IPS DF 6.9 (cell line): ENCODE measurements at regions not wholly inside any gene's neighbourhood (a gene's known extent, or its start where the extent isn't known, plus 50 kb on each side); places are given as distances from the start of the nearest gene placed in this dataset.
A peak's percentile ranks its signal among the peaks of the same experiment; 100 is the strongest.

Source experiments
- DNase-seq: peaks from one replicate; pipeline ENCODE4 v3.0.0-alpha.2; 2013; ENCODE audit warnings: low read depth, low spot score
- H3K27ac ChIP-seq: one replicate; pipeline ENCODE4 v1.5.1; 2013; ENCODE audit warnings: low read length, control low read depth
- H3K27me3 ChIP-seq: 2 replicates; pipeline ENCODE4 v1.6.1; 2013; ENCODE audit warnings: mild to moderate bottlenecking, low read length; ENCODE audit not compliant: control insufficient read depth, insufficient read depth
- H3K36me3 ChIP-seq: 2 replicates; pipeline ENCODE4 v1.6.1; 2013; ENCODE audit warnings: low read length; ENCODE audit not compliant: control insufficient read depth, insufficient read depth
- H3K4me1 ChIP-seq: 2 replicates; pipeline ENCODE4 v1.6.1; 2013; ENCODE audit warnings: low read length; ENCODE audit not compliant: control insufficient read depth, insufficient read depth
- H3K4me3 ChIP-seq: 2 replicates; pipeline ENCODE4 v1.5.1; 2013; ENCODE audit warnings: mild to moderate bottlenecking, low read length
- H3K9me3 ChIP-seq: 2 replicates; pipeline ENCODE4 v1.6.1; 2013; ENCODE audit warnings: low read length, inconsistent platforms; ENCODE audit not compliant: control insufficient read depth, insufficient read depth
- WGBS: extraction: QIAGEN DNeasy Blood & Tissue Kit; methylation state at CpG from one replicate; pipeline ENCODE4 v1.1.7; 2013; ENCODE audit warnings: mixed read lengths, missing lambda C conversion rate; ENCODE audit not compliant: insufficient read length, insufficient coverage; 5-methylcytosine and 5-hydroxymethylcytosine counted together

DNA sequence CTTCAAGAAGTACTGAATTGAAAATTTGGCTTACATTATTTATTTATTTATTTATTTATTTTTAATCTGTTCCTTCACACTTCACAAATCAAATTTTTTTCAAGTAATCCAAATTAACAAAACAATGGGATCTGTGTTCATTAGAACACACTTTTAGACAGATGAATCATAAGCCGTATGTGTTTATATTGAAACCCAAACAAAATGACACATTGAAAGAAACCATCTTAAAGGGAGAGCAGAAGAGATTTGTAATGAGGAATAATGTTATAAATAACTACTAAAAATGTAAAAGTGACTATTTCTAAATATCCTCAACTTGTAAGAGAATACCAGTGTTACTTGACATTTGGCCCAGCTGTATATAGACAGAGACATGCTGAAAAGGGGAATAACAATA lies 991.0 kb upstream of the CHAC2 start:
- no CpG with 5 or more reads among the region's 1 CpG for WGBS
- no peaks in the 10 kb centered on the region for H3K9me3 ChIP-seq
- DNase-seq = no peak

DNA sequence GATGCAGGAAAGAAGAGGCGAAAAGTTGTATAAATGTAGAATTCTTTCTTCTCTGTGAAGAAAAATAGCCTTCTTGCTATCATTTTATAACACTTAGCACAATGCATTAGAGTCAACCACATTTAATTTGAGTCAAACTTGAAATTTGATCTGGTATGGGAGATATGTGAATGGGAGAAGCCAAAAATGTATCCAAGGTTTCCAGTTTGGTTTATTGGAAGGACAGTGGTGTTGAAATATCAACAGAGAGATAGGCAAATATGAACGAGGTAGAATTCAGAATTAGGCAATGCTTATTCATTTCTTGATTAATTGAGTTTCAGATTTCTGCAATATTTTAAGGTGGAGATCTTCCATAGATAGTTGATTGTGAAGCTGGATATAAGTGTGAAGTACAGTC lies 991.9 kb upstream of the CHAC2 start:
- no peaks in the 10 kb centered on the region for H3K27me3 ChIP-seq
- H3K4me3 ChIP-seq = no peak overlapping the region
- WGBS = no CpG with 5 or more reads among the region's 2 CpGs
- H3K27ac ChIP-seq = no peak overlapping the region
- no peaks in the 10 kb centered on the region for H3K9me3 ChIP-seq
- no peaks in the 10 kb centered on the region for H3K36me3 ChIP-seq
- DNase-seq = no peak
- H3K4me1 ChIP-seq = no peaks in the 10 kb centered on the region

More for the DNA sequence above, 991.0 kb upstream of the CHAC2 start:
- Histone ChIP-seq H3K27ac (no peak overlapping the region), H3K36me3 (no peaks in the 10 kb centered on the region), H3K4me1 (no peaks in the 10 kb centered on the region), H3K4me3 (no peak overlapping the region), H3K27me3 (no peaks in the 10 kb centered on the region)

DNA sequence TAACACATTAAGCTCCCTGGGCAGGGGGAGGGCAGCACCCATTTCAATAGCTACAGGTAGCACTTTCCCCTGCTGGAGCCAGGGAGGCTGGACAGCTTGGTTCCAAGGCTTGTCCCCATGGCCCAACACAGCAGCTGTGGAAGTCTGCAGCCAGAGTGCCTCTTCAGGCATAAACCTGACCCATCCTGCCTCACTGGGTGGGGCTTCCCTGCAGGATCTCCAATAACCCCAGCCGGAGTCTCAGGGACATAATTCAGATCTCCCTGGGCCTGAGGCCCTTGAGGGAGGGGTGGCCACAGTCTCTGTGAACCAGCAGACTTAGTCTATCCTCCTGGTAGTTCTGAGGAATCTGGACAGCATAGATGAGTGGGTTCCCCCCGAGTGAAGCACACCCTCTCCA lies 1001.9 kb upstream of the CHAC2 start:
- H3K36me3 ChIP-seq = no peaks in the 10 kb centered on the region
- no peaks in the 10 kb centered on the region; the same call in 1 of the 2 replicates for H3K9me3 ChIP-seq

DNA sequence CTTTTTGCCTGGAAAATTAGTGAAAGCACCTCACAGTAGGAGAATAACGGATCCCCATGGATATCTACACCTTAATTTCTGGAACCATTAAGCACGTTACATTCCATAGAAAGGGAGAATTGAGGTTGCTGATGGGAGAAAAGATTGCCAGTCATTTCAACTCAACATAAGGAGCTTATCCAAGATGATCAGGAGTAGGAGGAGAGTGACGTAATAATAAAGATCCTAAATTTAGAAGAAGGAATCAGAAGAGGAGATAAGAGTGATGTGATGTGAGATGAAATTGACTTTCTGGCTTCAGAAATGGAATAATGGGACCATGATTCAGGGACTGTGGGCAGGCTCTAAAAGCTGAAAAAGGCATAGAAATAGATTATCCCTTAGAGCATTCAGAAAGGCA lies 1017.8 kb upstream of the CHAC2 start:
- Histone ChIP-seq H3K4me3 (no peak overlapping the region), H3K27ac (no peak overlapping the region), H3K36me3 (no peaks in the 10 kb centered on the region), H3K27me3 (no peaks in the 10 kb centered on the region), H3K4me1 (no peaks in the 10 kb centered on the region), H3K9me3 (no peaks in the 10 kb centered on the region; the same call in 1 of the 2 replicates)
- 100% methylated on average over 1 of the region's 3 CpGs for WGBS
- no peak for DNase-seq

More for the DNA sequence above, 1001.9 kb upstream of the CHAC2 start:
- Histone ChIP-seq H3K4me3 (no peak overlapping the region), H3K27me3 (no peaks in the 10 kb centered on the region), H3K4me1 (no peaks in the 10 kb centered on the region; the same call in 1 of the 2 replicates), H3K27ac (no peak overlapping the region)
- no CpG with 5 or more reads among the region's 2 CpGs for WGBS
- no peak for DNase-seq

DNA sequence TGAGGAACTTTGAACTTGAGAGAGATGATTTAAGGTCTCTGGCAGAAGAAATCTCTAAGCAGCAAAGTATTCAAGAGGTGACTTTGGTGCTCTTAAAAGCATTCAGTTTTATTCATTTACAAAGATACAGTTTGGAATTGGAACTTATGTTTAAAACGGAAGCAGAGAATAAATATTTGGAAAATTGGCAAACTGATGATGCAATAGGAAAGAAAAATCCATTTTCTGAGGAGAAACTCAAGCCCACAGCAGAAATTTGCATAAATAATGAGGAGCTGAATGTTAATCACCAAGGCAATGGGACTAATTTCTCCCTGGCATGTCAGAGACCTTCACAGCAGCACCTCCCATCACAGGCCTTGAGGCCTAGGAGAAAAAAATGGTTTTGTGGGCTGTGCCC lies 1022.5 kb upstream of the CHAC2 start:
- no peaks in the 10 kb centered on the region for H3K36me3 ChIP-seq
- no peaks in the 10 kb centered on the region for H3K4me1 ChIP-seq
- H3K4me3 ChIP-seq = 0 out of 2 replicates have a peak overlapping the region, but pooled peaks have one; percentile 9
- no peak overlapping the region for H3K27ac ChIP-seq
- no CpG with 5 or more reads among the region's 1 CpG for WGBS
- DNase-seq = no peak
- H3K9me3 ChIP-seq = no peaks in the 10 kb centered on the region; the same call in 1 of the 2 replicates
- H3K27me3 ChIP-seq = no peaks in the 10 kb centered on the region

DNA sequence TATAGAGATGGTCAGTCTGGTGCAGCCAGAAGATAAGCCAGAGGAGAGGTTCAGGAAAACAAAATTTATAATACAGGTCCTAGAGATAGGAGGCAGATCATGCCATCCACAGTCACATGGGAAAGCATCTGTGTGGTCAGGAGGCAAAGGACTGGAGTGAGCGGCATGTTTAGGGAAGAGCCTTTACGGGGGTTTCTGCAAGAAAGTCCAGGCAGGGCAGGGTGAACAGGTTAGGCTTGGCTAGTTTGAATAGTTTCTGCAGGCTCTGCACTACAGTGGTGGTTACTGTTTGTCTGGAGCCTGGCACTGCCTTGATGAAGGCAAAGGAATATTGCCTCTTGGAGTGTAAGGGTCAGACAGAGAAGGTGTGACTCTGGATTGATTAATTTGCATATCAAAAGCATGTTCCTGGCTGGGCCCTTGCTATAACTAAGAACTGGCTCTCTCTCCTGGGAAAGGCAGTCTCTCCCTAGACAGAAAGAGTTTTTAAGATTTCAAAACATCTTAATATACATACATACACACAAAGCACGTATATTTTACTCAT lies 1034.7 kb upstream of the CHAC2 start:
- no CpG with 5 or more reads among the region's 3 CpGs for WGBS
- DNase-seq = no peak
- Histone ChIP-seq H3K27me3 (no peaks in the 10 kb centered on the region), H3K9me3 (no peaks in the 10 kb centered on the region), H3K4me1 (no peaks in the 10 kb centered on the region), H3K27ac (no peak overlapping the region), H3K36me3 (no peaks in the 10 kb centered on the region), H3K4me3 (no peak overlapping the region)

DNA sequence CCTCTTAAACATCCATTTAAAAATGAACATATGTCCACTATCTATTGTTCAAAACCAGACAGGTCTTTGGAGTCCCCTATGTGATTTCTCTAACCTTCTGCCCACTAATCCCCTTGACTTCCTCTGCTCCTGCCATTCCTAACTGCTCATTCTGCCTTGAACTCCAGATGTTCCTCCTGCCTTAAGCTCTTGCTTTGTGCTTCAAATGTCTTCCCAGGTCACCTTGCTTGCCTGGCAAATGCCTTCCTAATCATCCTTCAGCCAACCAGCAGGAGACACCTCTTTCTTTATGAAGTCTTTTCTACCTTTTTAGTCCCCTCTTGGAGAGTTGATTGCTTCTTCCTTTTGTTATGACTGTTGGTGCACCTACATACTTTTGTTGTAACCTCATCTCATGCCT lies 1043.0 kb upstream of the CHAC2 start:
- Histone ChIP-seq H3K4me3 (no peak overlapping the region), H3K9me3 (no peaks in the 10 kb centered on the region), H3K36me3 (no peaks in the 10 kb centered on the region), H3K27me3 (no peaks in the 10 kb centered on the region), H3K4me1 (no peaks in the 10 kb centered on the region), H3K27ac (no peak overlapping the region)
- no peak for DNase-seq

DNA sequence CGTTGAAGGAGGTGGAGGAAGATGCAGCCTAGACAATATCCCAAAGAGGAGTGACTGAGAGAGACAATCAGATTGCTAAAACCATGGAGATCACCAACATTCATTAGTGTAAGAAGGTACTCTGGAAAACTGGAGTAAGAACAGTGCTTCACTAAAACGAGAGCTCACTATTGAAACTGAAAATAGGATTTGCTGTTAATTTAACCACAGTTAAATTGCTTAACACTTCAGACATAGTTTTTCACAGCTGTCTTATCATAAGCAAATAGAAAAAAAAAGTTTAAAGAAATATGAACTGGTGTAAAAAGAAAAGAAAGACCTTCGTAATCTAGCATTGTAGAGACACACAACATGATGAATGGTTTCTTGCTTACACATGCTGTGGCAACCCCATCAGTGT lies 1049.8 kb upstream of the CHAC2 start:
- Histone ChIP-seq H3K4me3 (no peak overlapping the region), H3K4me1 (no peaks in the 10 kb centered on the region), H3K27ac (no peak overlapping the region), H3K9me3 (no peaks in the 10 kb centered on the region), H3K36me3 (no peaks in the 10 kb centered on the region), H3K27me3 (no peaks in the 10 kb centered on the region)
- WGBS = no CpG with 5 or more reads among the region's 3 CpGs
- DNase-seq = no peak

DNA sequence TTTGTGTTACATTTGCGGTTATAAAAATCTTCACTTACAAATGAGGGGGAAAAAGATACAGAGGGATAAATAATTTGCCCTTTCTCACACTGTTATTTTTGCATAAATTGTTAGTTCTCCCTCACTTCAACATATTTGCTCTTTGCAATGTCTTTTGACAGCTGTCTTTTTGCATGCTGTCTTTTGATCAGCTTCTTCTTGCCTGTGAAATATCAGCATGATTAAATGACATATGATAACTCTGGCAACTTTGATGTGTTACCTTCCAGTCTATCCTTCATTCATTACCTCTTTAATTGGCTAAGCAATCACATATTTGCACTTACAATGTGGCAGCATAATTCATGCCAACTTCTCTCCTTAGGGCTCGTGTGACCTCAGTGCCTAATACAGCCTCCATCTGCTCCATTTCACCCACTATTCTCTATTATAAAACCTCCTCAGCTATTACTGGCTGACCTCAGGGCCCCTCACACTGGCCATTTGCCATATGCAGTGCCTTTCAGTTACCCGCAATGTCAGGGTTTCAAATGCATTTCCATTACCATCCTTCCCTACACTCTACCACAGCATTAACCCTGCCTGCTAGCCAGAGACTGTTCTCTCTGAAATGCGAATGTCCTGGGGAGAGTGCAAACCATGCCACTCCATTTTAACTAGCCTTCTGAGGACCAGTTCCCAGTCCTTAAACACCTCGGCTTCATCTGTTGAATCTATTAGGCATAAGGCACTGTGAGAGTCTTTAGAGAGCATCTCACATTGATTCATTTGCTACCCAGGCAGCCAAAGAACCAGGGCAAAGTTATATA lies 1056.6 kb upstream of the CHAC2 start:
- no peaks in the 10 kb centered on the region for H3K9me3 ChIP-seq
- H3K27me3 ChIP-seq = no peaks in the 10 kb centered on the region
- no CpG with 5 or more reads among the region's 5 CpGs for WGBS
- H3K36me3 ChIP-seq = no peaks in the 10 kb centered on the region
- H3K4me1 ChIP-seq = no peaks in the 10 kb centered on the region
- no peak for DNase-seq
- no peak overlapping the region for H3K27ac ChIP-seq
- H3K4me3 ChIP-seq = no peak overlapping the region

DNA sequence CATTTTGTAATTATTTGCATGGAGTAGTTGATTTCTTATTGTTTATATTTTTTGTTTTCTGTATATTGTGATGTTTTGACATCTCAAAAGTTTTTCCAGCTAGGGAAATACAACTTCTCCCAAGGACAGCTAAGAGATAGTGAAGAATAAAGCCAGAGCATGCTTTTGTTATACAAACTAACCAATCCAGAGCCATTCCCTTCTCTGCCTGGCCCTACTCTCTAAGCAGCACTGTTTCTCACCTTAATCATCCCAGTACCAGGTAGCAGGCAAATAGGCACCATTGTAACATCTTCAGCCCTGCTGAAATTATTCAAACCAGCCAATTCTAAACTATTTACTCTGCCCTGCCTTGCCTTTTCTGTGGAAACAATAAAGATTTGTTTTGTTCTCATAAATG lies 1063.4 kb upstream of the CHAC2 start:
- no peaks in the 10 kb centered on the region; the same call in 1 of the 2 replicates for H3K4me1 ChIP-seq
- no peaks in the 10 kb centered on the region for H3K36me3 ChIP-seq
- no peak overlapping the region for H3K27ac ChIP-seq
- no peak overlapping the region for H3K4me3 ChIP-seq
- DNase-seq = no peak
- no peaks in the 10 kb centered on the region for H3K27me3 ChIP-seq
- no peaks in the 10 kb centered on the region for H3K9me3 ChIP-seq

DNA sequence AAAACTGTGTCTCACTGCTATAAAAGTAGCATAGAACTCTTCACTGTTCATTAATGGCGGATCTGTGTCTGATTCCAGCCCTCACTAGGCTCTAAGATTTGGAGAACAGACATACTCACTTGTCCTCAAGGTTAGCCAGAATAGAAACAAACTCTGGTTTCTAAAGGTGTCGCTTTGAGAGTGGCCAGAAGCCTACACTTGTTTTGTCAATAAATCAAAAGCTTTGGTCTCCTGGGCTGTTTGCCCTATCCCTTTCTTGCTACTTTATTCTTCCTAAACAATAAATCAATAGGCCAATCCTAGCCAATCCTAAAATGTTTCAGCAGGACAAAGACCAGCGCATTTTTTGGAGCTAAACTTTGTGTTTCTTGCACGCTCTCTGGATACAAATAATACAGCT lies 1064.6 kb upstream of the CHAC2 start:
- H3K36me3 ChIP-seq = no peaks in the 10 kb centered on the region

More for the DNA sequence above, 1064.6 kb upstream of the CHAC2 start:
- no peak for DNase-seq
- WGBS = no CpG with 5 or more reads among the region's 4 CpGs
- Histone ChIP-seq H3K4me3 (no peak overlapping the region), H3K4me1 (no peaks in the 10 kb centered on the region; the same call in 1 of the 2 replicates), H3K27ac (no peak overlapping the region), H3K27me3 (no peaks in the 10 kb centered on the region), H3K9me3 (no peaks in the 10 kb centered on the region)
